Activated T-cell treated with anti-CD3 and anti-CD28 coated beads, Interleukin-2, amount 50 U/mL, for 4 hours (primary cell): ENCODE measurements at regions not wholly inside any gene's neighbourhood (a gene's known extent, or its start where the extent isn't known, plus 50 kb on each side); places are given as distances from the start of the nearest gene placed in this dataset.

Experiments
- ATAC-seq, 2 donors: fragments of 200-7000 bp; cut with Tn5 transposase; one replicate each; pipeline ENCODE4 v1.10.0; 2021
- DNase-seq: peaks from one replicate; pipeline ENCODE4 v3.0.0-alpha.2; 2020
- H3K27me3 Mint-ChIP-seq: one replicate; pipeline ENCODE4 v1.8.0; 2021; ENCODE audit warnings: low read depth, mixed read lengths
- H3K36me3 Mint-ChIP-seq: one replicate; pipeline ENCODE4 v1.8.0; 2022; ENCODE audit warnings: mixed read lengths; ENCODE audit not compliant: insufficient read depth
- H3K4me1 Mint-ChIP-seq: one replicate; pipeline ENCODE4 v1.8.0; 2021; ENCODE audit warnings: low read depth, mixed read lengths
- H3K4me3 Mint-ChIP-seq: one replicate; pipeline ENCODE4 v1.8.0; 2021; ENCODE audit warnings: mild to moderate bottlenecking, moderate library complexity, mixed read lengths
- H3K9me3 Mint-ChIP-seq: one replicate; pipeline ENCODE4 v1.8.0; 2021; ENCODE audit warnings: mixed read lengths

DNA sequence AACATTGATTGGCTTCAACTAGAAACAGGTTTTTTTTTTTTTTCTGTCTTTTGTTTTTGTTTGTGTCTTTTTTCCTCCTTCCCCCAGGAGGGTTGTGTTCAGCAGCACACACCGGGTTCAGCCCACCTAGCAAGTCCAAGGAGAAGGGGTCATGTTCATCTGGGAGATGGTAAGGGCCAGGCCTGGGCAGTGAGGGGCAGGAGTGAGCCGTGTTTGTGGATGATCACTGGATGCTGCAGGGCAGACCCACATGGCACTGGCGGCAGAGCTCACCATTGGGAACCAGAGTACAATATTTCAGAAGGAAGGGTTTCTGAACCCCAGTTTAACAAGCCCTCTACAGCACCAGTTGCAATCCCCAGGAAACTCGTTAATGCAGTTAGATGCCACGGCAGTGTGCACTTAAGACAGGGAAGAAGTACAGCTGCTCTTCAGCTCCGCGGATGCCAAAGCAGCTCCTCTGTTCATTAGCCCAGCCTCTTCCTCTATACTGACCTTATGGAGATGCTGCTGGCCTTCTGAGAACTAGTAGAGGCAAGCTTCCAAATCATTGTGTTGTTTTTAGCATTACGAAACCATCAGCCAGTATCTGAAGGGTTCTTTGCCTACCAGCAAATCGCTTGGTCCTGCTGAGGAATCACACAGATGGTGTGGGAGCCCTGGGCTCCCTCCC is 508.2 kb upstream of the WWC1 start:
- no peak for ATAC-seq
- no peaks in the 10 kb centered on the region for H3K36me3 Mint-ChIP-seq
- H3K4me3 Mint-ChIP-seq: no peak overlapping the region
- no peaks in the 10 kb centered on the region for H3K9me3 Mint-ChIP-seq
- DNase-seq: no peak
- no peaks in the 10 kb centered on the region for H3K4me1 Mint-ChIP-seq
- H3K27me3 Mint-ChIP-seq: no peaks in the 10 kb centered on the region

DNA sequence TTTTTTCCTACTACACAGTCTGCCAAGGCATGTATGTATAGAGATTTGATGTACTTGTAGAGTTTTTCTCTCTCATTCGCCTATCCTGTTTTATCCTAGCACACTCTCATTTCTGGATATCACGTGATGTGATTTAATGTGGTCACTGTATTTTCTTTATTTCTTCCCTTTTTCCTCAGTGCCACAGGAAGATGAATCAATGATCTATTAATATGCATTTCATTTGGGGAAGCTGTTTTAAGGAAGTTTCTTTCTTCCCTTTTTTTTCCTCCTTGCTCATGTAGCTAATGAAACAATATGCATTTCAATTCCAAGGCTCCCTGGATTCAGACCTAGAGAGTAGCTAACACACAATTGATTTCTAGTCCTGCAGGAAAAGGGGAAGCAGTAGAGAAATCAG is 506.3 kb upstream of the WWC1 start:
- no peaks in the 10 kb centered on the region for H3K4me1 Mint-ChIP-seq
- H3K9me3 Mint-ChIP-seq: peaks cover 3% of the 10 kb centered on the region
- no peak for DNase-seq
- no peaks in the 10 kb centered on the region for H3K27me3 Mint-ChIP-seq
- H3K4me3 Mint-ChIP-seq: no peak overlapping the region
- H3K36me3 Mint-ChIP-seq: no peaks in the 10 kb centered on the region
- ATAC-seq: no peak

- Mint-ChIP-seq H3K4me1 (no peaks in the 10 kb centered on the region), H3K27me3 (no peaks in the 10 kb centered on the region), H3K4me3 (no peak overlapping the region), H3K36me3 (no peaks in the 10 kb centered on the region), H3K9me3 (peaks cover 3% of the 10 kb centered on the region)
- ATAC-seq (no peak), DNase-seq (no peak)
Measured at GRCh38 chr5:167785901-167786300, 505.5 kb upstream of the WWC1 start.

- ATAC-seq (no peak), DNase-seq (no peak)
- H3K4me3 Mint-ChIP-seq: no peak overlapping the region
- no peaks in the 10 kb centered on the region for H3K27me3 Mint-ChIP-seq
- peaks cover 3% of the 10 kb centered on the region for H3K9me3 Mint-ChIP-seq
- no peaks in the 10 kb centered on the region for H3K4me1 Mint-ChIP-seq
- no peaks in the 10 kb centered on the region for H3K36me3 Mint-ChIP-seq
Measured at GRCh38 chr5:167786871-167787578, 504.4 kb upstream of the WWC1 start.

GRCh38 chr5:167790045-167790444 is 501.4 kb upstream of the WWC1 start:
- peaks cover 3% of the 10 kb centered on the region for H3K9me3 Mint-ChIP-seq
- no peaks in the 10 kb centered on the region for H3K27me3 Mint-ChIP-seq
- no peaks in the 10 kb centered on the region for H3K4me1 Mint-ChIP-seq
- no peaks in the 10 kb centered on the region for H3K36me3 Mint-ChIP-seq
- ATAC-seq (no peak), DNase-seq (no peak)
- no peak overlapping the region for H3K4me3 Mint-ChIP-seq

DNA sequence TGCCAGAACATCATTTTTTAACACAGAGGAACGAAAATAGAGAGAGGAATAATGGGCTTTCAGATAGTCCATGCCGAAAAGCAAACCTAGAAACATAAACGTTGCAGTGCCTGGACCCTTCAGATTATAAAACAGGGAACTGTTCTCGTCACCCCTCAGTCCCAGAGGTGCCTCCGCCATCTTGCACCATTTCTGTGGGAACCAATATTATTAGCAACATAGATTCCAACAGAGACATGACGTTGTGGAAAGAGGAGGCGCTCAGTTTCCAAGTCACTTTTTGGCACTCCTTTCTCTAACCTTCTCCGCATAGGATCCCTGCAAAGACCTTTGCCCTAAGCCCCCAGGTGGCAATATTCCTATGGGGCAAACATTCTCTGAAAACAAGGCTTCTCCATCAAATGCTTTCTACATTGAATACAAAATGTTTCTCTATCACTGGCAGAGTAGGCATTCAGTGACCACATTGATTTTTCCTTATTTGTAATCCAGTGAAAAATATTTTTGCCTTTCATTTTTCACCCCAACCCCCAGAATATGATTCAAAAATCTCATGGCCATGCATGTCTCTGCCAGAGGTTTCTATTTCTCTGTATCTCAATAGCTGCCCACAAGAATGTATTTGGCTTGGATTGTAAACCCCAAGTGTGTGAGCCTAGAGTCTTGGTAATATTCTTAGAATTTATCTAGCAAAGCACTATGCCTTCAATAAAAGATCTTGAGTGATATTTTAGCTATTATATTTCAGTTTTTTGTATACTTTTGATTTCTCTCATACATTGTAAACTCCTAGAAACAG is 500.8 kb upstream of the WWC1 start:
- DNase-seq: no peak
- Mint-ChIP-seq H3K4me3 (no peak overlapping the region), H3K36me3 (no peaks in the 10 kb centered on the region), H3K4me1 (no peaks in the 10 kb centered on the region), H3K27me3 (no peaks in the 10 kb centered on the region), H3K9me3 (peaks cover 3% of the 10 kb centered on the region)
- ATAC-seq: no peak

- Mint-ChIP-seq H3K9me3 (peaks cover 3% of the 10 kb centered on the region), H3K27me3 (no peaks in the 10 kb centered on the region), H3K36me3 (no peaks in the 10 kb centered on the region), H3K4me3 (no peak overlapping the region), H3K4me1 (no peaks in the 10 kb centered on the region)
- DNase-seq (no peak), ATAC-seq (no peak)
Measured at GRCh38 chr5:167792514-167792913, 498.9 kb upstream of the WWC1 start.

DNA sequence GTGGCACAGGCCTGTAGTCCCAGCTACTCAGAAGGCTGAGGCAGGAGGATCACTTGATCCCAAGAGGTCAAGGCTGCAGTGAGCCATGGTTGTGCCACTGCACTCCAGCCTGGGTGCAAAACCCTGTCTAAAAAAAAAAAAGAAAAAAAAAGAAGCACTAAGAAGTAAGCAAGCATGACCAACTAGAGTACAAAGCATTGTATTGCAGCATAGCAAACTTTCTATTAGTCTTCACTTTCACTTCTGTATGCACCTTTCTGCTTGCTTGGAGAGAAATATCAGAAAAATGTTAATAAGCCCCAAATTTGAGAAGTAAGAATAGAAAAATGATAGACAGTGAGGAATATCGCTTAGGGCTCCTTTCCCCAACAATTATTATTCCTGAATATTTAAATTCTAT is 497.7 kb upstream of the WWC1 start:
- H3K9me3 Mint-ChIP-seq: peaks cover under 1% of the 10 kb centered on the region
- H3K36me3 Mint-ChIP-seq: no peaks in the 10 kb centered on the region
- H3K4me3 Mint-ChIP-seq: no peak overlapping the region
- no peak for ATAC-seq
- no peaks in the 10 kb centered on the region for H3K4me1 Mint-ChIP-seq
- DNase-seq: no peak
- H3K27me3 Mint-ChIP-seq: no peaks in the 10 kb centered on the region

DNA sequence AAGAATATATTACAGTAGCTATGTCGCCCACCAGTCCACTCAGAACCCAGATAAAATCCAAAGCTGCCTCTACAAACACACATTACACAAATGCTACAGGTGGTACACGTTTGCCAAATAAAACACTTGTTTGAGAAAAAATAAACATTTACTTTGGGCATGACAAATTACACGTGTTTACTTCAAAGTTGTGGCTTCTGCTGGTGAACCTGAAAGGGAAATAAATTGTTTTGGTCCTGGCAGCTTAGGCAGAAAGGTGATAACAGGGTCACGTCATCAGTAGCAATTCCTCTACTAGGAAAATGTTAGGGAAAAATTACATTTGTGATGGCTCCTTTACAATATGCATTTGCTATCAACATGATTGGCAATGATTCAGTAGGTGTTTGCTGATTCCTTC is 497.3 kb upstream of the WWC1 start:
- no peaks in the 10 kb centered on the region for H3K4me1 Mint-ChIP-seq
- no peaks in the 10 kb centered on the region for H3K36me3 Mint-ChIP-seq
- no peaks in the 10 kb centered on the region for H3K9me3 Mint-ChIP-seq
- no peaks in the 10 kb centered on the region for H3K27me3 Mint-ChIP-seq
- ATAC-seq (no peak), DNase-seq (no peak)
- H3K4me3 Mint-ChIP-seq: no peak overlapping the region

DNA sequence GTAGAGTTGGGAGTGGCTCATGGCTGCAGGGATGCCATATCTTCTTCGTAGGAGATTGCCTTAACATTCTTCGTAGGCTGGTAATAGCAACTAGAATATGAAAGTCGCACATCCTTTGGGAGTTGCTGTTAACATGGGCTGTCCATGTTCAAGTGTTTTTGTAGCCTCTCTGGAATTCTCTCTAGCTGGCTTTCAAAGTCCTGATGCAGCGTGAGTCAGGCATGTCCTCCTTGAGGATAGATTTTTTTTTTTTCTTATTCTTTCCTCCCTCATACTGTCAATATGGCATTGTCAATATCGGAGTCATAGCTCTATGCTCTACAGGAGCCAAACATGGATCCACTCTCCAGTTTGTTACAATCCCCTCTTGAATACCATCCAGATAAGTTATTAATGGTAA is 494.8 kb upstream of the WWC1 start:
- H3K4me1 Mint-ChIP-seq: no peaks in the 10 kb centered on the region
- ATAC-seq: no peak
- H3K27me3 Mint-ChIP-seq: no peaks in the 10 kb centered on the region

GRCh38 chr5:167797933-167798332 is 493.5 kb upstream of the WWC1 start:
- no peak for DNase-seq
- no peak for ATAC-seq
- Mint-ChIP-seq H3K27me3 (no peaks in the 10 kb centered on the region), H3K4me1 (no peaks in the 10 kb centered on the region), H3K9me3 (no peaks in the 10 kb centered on the region), H3K36me3 (no peaks in the 10 kb centered on the region), H3K4me3 (no peak overlapping the region)

More for the DNA sequence above, 494.8 kb upstream of the WWC1 start:
- Mint-ChIP-seq H3K36me3 (no peaks in the 10 kb centered on the region), H3K4me3 (no peak overlapping the region), H3K9me3 (no peaks in the 10 kb centered on the region)
- DNase-seq: no peak

DNA sequence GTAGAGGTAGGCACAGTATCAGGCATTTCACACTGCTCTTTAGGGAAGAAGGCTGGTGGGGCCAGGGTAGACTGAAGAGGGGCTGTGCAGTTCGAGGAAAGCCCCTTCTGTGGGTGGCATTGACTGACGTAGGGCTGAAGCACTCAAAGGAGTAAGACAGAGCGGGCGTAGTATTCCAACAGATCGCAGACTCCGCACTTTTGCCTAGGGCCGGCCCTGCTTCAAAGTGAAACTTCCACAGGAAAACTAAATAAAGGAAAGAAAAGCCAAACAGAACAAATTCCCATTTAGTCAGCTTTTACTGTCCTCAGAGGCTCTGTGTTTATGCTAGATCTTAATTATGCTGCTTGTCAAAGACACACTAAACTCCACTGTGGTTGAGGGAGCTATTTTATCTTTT is 493.0 kb upstream of the WWC1 start:
- DNase-seq (no peak), ATAC-seq (no peak)
- H3K4me3 Mint-ChIP-seq: no peak overlapping the region
- no peaks in the 10 kb centered on the region for H3K36me3 Mint-ChIP-seq
- no peaks in the 10 kb centered on the region for H3K4me1 Mint-ChIP-seq
- H3K27me3 Mint-ChIP-seq: no peaks in the 10 kb centered on the region
- no peaks in the 10 kb centered on the region for H3K9me3 Mint-ChIP-seq

- no peaks in the 10 kb centered on the region for H3K36me3 Mint-ChIP-seq
- H3K4me1 Mint-ChIP-seq: no peaks in the 10 kb centered on the region
- ATAC-seq: no peak
Measured at GRCh38 chr5:167800427-167800826, 491.0 kb upstream of the WWC1 start.

GRCh38 chr5:167801999-167802398 is 489.4 kb upstream of the WWC1 start:
- H3K4me1 Mint-ChIP-seq: no peaks in the 10 kb centered on the region
- ATAC-seq (no peak), DNase-seq (no peak)
- H3K36me3 Mint-ChIP-seq: no peaks in the 10 kb centered on the region
- no peak overlapping the region for H3K4me3 Mint-ChIP-seq
- no peaks in the 10 kb centered on the region for H3K27me3 Mint-ChIP-seq
- no peaks in the 10 kb centered on the region for H3K9me3 Mint-ChIP-seq

More at GRCh38 chr5:167800427-167800826, 491.0 kb upstream of the WWC1 start:
- no peak for DNase-seq
- no peaks in the 10 kb centered on the region for H3K9me3 Mint-ChIP-seq
- H3K27me3 Mint-ChIP-seq: no peaks in the 10 kb centered on the region
- H3K4me3 Mint-ChIP-seq: no peak overlapping the region
